ENCODE measurements at regions not wholly inside any gene's neighbourhood (a gene's known extent, or its start where the extent isn't known, plus 50 kb on each side); places are given as distances from the start of the nearest gene placed in this dataset.

DNA sequence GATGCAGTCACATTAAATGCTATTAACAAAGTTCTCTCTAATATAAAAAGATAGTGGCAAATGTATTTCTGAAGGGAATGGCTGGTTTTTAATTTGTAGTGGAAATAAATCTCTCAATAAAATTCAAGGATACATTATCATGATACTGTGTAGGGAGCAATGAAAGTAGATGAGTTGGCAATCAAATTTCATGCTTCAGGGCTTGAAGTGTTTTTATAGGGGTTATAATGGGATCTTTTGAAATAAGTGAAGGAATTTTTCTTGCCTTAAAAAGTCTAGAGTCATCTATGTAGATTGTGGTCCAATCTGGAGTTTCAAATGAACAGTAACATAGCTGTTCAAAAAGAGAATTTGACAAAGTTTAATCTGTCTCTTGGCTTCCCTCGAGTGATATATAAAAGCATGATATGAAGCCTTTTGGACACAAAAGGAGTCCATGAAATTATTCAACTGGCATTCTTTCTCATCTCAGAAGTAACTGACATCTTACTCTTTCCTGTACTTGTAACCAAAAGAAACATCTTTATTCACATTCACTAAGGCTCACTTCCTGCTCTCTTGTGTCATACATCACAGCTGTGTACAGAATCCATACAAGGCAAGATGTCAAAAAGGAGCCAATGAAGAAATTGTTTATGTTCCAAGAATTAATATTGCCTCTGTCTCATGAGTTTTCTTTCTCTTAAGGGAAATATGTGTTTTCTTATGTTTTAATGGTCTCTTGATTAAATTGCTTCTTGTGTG is 591.0 kb upstream of the GJE1 start:
- H3K4me3 ChIP-seq, result no peak overlapping the region
- 44 to 76% methylated on average over 1 of the region's 1 CpG for WGBS, 2 donors (ENCODE audit: low coverage in 1 of 2)
- peaks cover 0 to 2% (median 0%) of the 10 kb centered on the region in 3 donors for H3K9me3 ChIP-seq
- H3K27me3 ChIP-seq, result no peaks in the 10 kb centered on the region
- no peaks in the 10 kb centered on the region for H3K36me3 ChIP-seq
- ATAC-seq, result no peak
- no peaks in the 10 kb centered on the region for H3K4me1 ChIP-seq
- no peak for TF ChIP-seq POLR2A (IDR thresholded peaks at IDR 0.05)
- no peak for TF ChIP-seq EP300 (IDR thresholded peaks at IDR 0.05)
- TF ChIP-seq, protein P1, sequence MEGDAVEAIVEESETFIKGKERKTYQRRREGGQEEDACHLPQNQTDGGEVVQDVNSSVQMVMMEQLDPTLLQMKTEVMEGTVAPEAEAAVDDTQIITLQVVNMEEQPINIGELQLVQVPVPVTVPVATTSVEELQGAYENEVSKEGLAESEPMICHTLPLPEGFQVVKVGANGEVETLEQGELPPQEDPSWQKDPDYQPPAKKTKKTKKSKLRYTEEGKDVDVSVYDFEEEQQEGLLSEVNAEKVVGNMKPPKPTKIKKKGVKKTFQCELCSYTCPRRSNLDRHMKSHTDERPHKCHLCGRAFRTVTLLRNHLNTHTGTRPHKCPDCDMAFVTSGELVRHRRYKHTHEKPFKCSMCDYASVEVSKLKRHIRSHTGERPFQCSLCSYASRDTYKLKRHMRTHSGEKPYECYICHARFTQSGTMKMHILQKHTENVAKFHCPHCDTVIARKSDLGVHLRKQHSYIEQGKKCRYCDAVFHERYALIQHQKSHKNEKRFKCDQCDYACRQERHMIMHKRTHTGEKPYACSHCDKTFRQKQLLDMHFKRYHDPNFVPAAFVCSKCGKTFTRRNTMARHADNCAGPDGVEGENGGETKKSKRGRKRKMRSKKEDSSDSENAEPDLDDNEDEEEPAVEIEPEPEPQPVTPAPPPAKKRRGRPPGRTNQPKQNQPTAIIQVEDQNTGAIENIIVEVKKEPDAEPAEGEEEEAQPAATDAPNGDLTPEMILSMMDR (IDR thresholded peaks at IDR 0.05), result no peak
- TF ChIP-seq POLR2AphosphoS5 (IDR thresholded peaks at IDR 0.05), result no peak
- H3K27ac ChIP-seq, result no peak overlapping the region

DNA sequence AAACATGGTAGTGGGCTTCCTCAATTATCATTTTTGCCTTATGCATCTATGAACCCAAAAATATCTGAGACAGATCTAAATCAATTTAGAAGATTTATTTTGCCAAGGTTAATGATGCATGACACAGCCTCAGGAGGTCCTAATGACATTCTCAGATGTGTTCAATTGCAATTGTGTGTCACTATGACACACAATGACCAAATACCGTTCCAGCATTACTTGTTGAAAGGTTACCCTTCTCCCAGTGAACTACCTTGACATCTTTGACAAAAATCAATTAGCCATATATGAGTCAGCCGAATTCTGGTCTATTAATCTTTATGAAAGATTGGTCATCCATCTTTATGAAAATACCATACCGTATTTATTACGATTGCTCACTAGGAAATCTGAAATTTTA is 592.5 kb upstream of the GJE1 start:
- Histone ChIP-seq H3K9me3 (no peaks in the 10 kb centered on the region), H3K36me3 (no peaks in the 10 kb centered on the region), H3K4me3 (no peak overlapping the region), H3K27me3 (no peaks in the 10 kb centered on the region), H3K4me1 (no peaks in the 10 kb centered on the region), H3K27ac (no peak overlapping the region)
- no peak for TF ChIP-seq POLR2A (IDR thresholded peaks at IDR 0.05)
- TF ChIP-seq, protein P1 (IDR thresholded peaks at IDR 0.05), result no peak
- no peak for TF ChIP-seq EP300 (IDR thresholded peaks at IDR 0.05)
- TF ChIP-seq POLR2AphosphoS5 (IDR thresholded peaks at IDR 0.05), result no peak
- no peak for ATAC-seq
- 85 to 89% methylated on average over 4 of the region's 4 CpGs for WGBS, 2 donors (ENCODE audit: low coverage in 1 of 2)

DNA sequence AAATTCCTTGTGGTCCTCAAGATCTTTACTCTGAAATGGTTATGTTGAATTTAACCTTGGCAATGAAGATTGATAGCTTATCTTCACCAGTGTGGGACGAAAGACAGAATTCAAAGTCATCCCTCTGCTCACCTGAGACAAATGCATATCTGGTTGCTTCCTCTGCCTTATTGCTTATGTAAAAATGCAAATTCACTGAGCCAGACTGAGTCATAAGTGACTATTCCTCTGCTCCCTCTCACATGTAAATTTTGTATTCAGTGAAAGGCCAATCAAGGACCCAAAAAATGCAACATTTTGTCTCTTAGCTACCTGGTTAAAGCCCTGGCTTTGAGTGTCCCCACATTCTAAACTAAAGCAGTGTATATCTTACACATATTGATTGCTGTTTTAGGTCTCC is 593.1 kb upstream of the GJE1 start:
- Histone ChIP-seq H3K4me3 (no peak overlapping the region), H3K27ac (no peak overlapping the region), H3K27me3 (no peaks in the 10 kb centered on the region), H3K36me3 (no peaks in the 10 kb centered on the region), H3K4me1 (no peaks in the 10 kb centered on the region), H3K9me3 (no peaks in the 10 kb centered on the region)
- 92% methylated on average over 1 of the region's 1 CpG; no CpG with 5 or more reads in 1 of the 2 donors for WGBS, 2 donors (ENCODE audit: low coverage in 1 of 2)
- no peak for ATAC-seq
- TF ChIP-seq, protein P1 (IDR thresholded peaks at IDR 0.05), result no peak
- TF ChIP-seq POLR2AphosphoS5 (IDR thresholded peaks at IDR 0.05), result no peak

DNA sequence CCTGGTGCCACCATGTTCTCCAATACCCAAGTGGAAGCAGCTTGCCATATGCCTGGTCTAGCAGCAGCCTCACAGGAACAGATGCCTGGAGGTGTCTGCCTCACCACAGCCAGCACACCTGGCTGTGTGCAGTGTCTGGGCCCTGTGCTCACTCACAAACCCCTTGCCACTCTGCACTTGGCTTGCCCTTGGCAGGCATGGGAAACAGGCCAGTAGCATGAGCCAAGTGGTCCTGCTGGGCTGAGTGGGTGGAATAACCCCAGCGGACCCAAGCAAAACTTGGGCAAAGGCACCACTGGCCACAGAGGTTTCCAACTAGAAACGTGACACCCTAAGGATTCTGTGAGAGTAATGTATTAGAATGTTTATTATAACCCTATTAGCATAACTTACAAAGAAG is 600.5 kb upstream of the GJE1 start:
- 40 to 81% methylated on average over 1 to 2 of the region's 2 CpGs for WGBS, 2 donors (ENCODE audit: low coverage in 1 of 2)
- no peak for ATAC-seq

DNA sequence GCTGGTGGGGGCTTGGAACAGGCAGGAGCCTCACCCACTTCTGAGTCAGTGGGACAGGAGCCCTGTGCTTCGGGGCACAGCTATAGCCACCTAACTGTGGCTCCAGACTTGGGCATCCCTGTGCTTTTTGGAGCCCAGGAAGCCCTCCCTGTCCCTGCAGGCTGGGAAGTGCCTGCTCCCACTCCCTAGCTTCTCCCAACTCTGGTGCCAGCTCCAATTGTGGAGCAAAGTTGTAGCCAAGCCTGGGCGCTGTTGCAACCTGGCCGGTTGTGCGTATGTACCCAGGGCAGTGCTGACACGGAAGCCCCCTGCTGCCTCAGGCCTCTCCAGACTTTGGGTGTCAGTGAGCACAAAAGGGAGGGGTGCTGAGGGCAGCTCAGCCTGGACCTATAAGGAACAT is 601.7 kb upstream of the GJE1 start:
- peaks cover 0 to 10% (median 0%) of the 10 kb centered on the region in 3 donors for H3K9me3 ChIP-seq
- ATAC-seq, result no peak
- no peak overlapping the region for H3K4me3 ChIP-seq
- no peak overlapping the region for H3K27ac ChIP-seq
- no peaks in the 10 kb centered on the region for H3K4me1 ChIP-seq
- no peaks in the 10 kb centered on the region for H3K27me3 ChIP-seq
- TF ChIP-seq POLR2A (IDR thresholded peaks at IDR 0.05) (no peak), EP300 (IDR thresholded peaks at IDR 0.05) (no peak), POLR2AphosphoS5 (IDR thresholded peaks at IDR 0.05) (no peak)
- TF ChIP-seq, protein P1 (IDR thresholded peaks at IDR 0.05), result no peak
- no peaks in the 10 kb centered on the region for H3K36me3 ChIP-seq
- 89% methylated on average over 1 of the region's 5 CpGs; no CpG with 5 or more reads in 1 of the 2 donors for WGBS, 2 donors (ENCODE audit: low coverage in 1 of 2)

More for the DNA sequence above, 600.5 kb upstream of the GJE1 start:
- Histone ChIP-seq H3K27ac (no peak overlapping the region), H3K4me3 (no peak overlapping the region), H3K4me1 (no peaks in the 10 kb centered on the region), H3K9me3 (peaks cover 0 to 10% (median 0%) of the 10 kb centered on the region in 3 donors), H3K27me3 (no peaks in the 10 kb centered on the region), H3K36me3 (no peaks in the 10 kb centered on the region)
- TF ChIP-seq POLR2AphosphoS5 (IDR thresholded peaks at IDR 0.05), result no peak
